HG03520 (cell line): ENCODE measurements at regions not wholly inside any gene's neighbourhood (a gene's known extent, or its start where the extent isn't known, plus 50 kb on each side); places are given as distances from the start of the nearest gene placed in this dataset.
"Not testable (repeated sequence)": the region's sequence is repeated elsewhere in the genome, so short reads cannot be mapped to it uniquely, and the experiment has no call there.

Experiments used
- ATAC-seq: cut with Tn5 transposase; IDR thresholded peaks from one replicate; pipeline ENCODE4 v1.9.1; 2021; ENCODE audit warnings: mild to moderate bottlenecking, moderate library complexity; ENCODE audit not compliant: unreplicated experiment

DNA sequence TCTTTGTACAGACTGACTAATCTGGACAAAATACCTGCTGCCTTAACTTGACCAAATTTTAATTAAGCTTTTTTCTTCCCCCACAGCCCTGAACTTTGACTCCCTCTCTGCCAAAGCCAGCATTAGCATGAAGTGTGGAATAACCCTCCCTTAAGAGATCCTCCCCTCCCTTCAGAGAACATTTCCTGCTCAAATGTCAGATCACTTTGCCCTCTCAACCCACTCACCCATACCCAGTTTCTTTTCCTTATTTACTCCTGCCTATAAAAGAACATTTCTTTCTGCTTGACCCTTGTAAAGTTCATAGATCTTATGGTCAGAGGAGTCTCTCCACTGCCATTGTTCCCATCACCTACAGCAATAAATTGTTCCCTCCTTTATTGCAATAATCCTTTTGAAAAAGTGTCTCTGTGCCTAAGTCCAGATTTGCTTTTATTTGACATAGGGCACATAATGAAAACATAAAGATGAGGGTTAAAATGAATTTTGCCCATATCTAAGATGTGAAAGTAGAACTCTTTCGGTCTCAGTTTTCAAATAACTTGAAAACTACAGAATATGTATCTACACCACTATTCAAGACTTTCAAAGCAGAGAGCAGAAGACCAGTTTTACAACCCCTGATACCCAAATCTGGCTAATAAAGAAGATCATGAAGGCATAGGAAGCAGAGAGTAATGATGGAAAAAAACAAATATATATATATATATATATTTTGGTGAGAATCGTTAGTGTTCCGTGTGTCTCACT lies 289.7 kb upstream of the ANXA10 start:
- ATAC-seq, result no peak

DNA sequence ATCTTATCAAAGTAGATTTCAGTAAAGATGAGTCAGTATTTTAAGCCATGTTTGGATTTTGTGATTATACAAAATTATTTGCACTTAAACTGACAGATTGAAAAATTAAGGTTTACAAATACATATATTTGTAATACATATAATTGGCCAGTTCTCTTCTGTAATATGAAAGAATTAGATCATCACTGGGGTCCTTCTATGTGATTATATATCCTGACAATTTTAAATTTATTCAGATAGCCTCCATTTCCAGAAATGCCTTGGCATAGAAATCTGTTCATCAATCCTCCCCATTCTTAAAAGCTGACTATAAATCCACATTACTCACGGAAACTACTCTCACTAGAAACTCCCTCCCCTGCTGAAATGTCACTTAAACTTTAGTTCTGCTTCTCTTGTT lies 280.4 kb upstream of the ANXA10 start:
- no peak for ATAC-seq

DNA sequence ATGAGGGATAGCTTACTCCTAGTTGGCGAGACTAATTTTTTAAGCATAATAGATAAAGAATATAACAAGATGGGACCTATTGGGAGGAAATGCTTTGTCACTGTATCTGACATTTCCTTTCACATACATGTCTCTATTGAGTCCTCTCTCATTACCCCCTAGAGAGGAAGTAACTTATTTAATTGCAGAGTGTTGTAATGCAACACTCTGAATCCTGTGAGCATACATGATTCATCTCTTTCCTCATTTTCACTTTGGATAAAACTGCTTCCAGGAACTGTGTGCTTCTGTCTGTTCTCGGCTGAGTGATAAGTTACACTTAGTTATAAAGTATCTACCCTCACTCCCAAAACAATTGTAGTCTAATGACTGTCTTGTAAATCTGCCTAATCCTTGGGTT lies 266.1 kb upstream of the ANXA10 start:
- ATAC-seq, result no peak

DNA sequence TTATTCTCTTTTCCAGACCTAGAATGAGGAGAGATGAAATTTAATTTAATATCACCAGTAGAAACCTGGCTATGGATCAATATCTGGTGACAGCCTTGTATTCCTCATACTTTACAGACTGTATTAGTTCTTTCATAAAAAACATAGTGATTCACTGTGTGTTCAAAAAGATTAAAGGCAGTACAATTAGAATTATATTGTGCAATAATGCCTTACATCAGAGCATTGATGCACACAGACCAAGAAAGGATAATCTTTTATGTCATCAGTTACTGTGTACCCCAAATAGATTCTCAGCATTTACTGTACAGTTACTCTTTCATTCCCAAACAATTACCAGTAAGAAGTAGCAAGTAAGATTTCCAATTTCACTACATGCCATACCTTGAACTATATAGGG lies 260.5 kb upstream of the ANXA10 start:
- ATAC-seq, result no peak

DNA sequence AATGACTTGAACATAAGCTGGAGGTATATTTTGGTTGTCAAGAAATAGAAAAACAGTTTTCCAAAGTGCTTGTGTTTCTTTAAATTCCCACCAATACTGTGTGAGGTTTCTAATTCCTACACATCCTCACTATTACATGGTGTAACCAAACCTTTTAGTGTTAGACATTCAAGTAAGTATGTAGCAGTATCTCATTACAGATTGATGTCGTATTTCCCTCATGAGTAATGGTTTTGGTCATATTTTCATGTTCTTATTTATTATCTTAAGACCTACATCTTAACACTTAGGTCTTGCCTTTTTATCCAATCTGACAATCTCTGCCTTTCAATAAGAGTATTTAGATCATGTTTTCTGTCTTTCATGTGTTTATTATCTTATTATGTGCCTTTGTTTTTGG lies 253.7 kb upstream of the ANXA10 start:
- no peak for ATAC-seq

DNA sequence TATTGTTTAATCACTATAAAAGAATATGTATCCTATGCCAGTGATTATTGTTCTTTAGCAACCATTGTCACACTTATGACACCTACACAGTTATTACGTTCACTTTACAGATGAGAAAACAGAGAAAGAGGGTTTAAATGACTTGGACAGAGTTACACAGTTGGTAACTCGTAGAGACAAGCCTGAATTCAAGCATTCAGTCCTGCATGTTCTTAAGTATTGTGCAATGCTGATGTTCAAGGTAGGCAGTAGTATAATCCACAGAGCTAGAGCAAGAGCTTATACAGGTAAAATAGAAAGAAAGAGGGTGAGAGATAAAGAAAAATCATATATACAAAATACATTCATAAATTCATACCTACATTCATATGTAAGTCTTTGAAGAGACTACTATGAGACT lies 249.8 kb upstream of the ANXA10 start:
- no peak for ATAC-seq

DNA sequence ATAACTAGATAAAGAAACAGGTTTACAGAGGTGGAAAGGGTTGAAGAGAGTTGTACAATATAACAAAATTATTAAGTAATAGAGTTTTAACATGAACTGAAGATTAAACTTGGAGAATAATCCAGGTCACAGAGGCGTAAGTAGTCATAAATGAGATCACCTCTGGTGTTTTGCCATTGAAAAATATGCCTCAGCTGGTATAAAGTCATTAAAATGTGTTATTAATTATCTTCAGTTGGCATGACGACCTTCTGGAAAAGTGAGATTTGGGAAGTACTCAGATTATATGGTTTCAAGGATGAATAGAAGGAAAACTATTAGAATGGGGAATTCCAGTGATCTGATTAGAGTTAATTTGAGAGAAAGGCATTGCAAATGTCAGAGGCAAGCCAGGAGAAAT lies 237.5 kb upstream of the ANXA10 start:
- no peak for ATAC-seq

DNA sequence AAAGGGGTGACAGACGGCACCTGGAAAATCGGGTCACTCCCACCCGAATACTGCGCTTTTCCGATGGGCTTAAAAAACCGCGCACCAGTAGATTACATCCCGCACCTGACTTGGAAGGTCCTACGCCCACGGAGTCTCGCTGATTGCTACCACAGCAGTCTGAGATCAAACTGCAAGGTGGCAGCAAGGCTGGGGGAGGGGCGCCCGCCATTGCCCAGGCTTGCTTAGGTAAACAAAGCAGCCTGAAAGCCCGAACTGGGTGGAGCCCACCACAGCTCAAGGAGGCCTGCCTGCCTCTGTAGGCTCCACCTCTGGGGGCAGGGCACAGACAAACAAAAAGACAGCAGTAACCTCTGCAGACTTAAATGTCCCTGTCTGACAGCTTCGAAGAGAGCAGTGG lies 234.2 kb upstream of the ANXA10 start:
- not testable (repeated sequence) for ATAC-seq

DNA sequence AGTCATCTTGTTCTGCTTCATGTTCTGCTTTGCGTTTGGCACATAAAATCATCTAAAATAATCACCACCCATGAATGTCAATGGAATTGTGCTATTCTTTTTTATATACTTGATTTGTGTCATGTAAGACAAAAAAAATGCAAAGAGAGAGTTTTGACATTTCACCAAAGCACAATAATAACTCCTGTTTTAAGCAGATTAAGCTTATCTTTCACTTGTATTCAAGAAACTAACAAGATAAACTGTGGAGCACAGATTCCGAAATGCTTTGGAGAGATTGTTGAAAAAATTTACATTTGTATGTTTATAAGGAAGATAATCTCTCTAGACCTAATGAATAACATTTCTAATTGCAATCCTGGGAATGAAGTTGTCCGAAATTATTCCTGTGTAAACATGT lies 225.1 kb upstream of the ANXA10 start:
- ATAC-seq, result no peak

DNA sequence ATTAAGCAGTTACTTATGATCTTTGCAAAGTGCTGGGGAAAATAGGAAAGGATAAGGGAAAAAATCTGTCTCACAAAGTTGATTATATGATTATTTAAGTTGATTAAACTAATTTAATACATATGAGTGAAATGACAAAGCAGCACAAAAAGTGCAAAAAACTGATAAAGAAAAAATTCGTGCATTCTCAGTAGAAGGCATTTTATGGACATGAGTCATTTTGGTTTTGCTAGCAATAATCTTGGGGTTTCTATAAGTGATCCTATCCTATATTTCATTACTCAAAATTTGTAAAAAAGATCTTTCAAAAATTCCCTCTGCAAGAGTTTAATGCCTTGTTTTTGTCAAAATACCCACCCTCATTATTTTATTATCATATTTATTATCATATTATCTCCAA lies 224.2 kb upstream of the ANXA10 start:
- no peak for ATAC-seq

DNA sequence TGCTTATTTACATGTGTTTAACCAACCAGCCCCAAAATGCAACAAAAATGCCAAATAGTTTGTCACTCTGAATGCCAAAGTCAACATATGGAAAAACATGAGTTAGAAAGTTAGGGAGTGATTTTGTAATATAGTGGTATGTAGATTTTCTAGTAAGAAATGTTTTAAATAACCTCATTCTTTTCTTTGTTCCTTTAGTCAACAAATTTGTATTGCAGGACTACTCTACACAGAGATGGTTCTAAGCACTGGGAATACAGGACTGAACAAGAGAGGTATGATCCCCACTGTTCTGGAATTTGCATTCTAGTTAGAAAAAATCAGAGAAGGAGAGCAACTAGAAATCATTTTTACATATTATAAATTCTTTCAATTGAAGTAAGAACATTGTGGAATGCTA lies 218.8 kb upstream of the ANXA10 start:
- no peak for ATAC-seq

DNA sequence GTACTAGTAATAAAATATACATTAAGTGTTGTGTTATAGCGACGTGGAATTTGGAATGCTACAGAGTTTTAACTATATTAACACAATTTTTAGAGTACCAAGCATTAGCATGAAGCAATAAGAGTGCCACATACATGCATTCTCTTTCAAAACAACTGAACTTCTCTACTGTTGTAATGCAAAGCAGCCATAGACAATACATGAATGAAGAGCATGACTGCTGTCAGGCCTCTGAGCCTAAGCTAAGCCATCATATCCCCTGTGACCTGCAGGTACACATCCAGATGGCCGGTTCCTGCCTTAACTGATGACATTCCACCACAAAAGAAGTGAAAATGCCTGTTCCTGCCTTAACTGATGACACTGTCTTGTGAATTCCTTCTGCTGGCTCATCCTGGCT lies 216.2 kb upstream of the ANXA10 start:
- ATAC-seq, result not testable (repeated sequence)

DNA sequence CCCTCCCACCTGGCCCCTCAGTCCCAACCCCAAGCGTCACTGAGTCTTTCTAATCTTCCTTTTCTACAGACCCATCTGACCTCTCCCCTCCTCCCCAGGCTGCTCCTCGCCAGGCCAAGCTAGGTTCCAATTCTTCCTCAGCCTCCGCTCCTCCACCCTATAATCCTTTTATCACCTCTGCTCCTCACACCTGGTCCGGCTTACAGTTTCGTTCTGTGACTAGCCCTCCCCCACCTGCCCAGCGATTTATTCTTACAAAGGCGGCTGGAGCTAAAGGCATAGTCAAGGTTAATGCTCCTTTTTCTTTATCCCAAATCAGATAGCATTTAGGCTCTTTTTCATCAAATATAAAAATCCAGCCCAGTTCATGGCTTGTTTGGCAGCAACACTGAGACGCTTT lies 214.5 kb upstream of the ANXA10 start:
- ATAC-seq, result not testable (repeated sequence)

DNA sequence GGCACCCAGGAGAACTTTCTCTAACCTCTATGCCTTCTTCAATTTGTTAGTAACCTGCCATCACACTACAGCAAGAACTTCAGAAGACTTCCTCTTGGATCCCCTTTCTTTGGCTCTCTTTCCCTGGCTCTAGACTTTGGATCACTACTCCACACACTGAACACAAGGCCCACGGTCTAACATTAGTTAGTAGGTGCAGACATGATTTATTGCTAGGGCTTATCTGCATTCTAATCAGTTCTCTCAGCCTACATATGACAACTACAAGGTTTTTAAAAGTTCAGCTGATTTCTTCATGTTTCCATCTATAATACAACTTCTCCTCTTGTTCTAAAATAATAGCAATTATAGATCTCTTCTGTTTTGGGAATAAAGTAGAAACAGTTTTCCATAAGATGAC lies 209.1 kb upstream of the ANXA10 start:
- ATAC-seq, result no peak

DNA sequence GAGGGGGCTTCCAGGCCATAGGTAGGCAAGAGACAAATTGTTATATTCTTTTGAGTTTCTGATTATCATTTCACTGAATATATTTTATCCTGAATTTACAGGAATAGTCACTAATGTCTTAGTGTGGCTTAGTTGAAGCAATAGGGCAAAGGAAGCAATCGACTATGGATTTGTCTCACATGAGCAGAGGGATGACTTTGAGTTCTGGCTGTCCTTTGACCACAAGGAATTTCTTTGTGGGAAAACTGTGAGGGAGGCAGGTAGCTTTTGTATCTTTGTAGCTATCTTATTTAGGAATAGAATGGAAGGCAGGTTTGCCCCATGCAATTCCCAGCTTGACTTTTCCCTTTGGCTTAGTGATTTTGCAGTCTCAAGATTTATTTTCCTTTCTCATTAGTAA lies 207.3 kb upstream of the ANXA10 start:
- ATAC-seq, result no peak

DNA sequence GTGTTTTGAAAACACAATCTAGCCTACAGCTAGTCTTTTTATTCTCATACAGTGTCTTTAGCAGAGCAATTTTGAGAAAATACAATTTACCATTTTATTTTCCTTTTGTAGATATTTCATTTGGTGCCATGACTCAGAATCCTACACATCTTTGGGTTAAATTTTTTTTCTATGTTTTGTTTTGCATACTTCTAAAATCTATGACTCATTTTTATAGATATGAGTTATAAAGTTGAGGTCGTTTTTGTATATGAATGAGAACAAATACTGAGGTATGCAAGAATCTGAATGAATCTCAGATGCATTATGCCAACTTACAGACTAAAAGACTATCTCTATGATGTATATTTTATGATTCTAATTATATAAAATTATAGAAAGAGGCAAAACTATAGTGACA lies 206.5 kb upstream of the ANXA10 start:
- ATAC-seq, result no peak

DNA sequence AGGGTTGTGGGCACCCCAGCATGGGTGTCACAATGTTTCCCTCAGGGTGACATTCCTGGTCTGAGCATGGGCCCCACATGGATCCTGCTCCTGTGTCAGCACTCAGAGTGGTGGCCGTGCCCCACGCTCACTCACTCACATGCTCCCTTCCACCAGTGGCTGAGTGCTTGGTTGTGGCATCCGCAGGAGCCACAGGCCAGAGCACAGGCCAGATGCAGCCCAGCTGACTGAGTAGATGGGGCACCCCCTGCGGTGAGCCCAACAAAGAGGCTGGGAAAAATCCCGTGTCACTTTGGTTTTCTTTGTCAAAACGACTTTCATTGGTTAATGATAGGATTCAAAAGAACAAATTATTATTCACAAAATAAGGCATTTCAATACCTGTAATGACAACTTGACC lies 204.6 kb upstream of the ANXA10 start:
- ATAC-seq, result no peak

DNA sequence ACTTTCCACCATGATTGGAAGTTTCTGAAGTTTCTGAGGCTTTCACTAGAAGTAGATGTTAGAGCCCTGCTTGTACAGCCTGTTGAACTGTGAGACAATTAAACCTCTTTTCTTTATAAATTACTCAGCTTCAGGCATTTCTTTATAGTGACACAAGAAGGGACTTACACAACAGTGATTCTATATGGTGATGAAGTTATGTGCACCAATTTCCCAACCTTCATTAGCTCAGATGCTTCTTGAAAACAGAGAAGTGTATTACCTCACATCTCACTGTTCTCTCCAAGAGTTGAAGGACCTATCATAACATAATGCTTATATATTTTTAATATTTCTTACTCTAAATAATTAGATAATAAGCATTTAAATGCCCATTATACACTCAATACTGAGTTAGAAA lies 202.1 kb upstream of the ANXA10 start:
- ATAC-seq, result no peak

DNA sequence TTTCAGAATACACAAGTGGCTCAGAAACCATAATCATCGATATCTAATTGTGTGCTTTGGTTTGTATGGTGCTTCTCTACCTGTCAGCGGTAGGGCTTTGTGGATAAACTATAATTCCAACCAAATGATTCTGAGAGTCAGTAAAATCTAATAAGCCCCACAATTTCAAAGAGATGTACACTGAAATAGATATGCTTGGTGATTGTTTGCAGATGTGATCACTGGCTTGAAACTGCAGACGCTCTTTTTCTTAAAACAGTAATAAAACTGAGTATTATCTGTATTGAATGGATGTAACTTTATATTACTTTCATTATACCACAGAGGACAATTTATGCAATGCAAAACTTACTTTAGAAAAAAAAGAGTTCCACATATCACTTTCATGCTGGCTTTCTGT lies 198.8 kb upstream of the ANXA10 start:
- ATAC-seq, result no peak

DNA sequence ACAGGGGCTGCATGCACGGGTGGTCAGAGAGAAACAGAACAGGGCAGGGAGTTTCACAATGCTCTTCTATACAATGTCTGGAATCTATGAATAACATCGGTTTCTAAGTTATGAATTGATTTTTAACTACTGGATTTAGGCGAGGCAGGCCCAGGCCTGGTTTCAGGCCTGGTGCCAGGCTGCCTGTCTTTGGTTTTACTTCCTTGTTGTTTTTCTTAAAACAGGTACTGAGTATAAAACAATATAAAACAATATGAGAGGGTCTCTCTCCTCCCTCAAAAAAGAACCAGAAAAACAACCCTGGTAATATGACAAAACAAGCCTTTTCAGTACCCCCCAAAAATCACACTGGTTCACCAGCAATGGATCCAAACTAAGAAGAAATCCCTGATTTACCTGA lies 196.1 kb upstream of the ANXA10 start:
- not testable (repeated sequence) for ATAC-seq

DNA sequence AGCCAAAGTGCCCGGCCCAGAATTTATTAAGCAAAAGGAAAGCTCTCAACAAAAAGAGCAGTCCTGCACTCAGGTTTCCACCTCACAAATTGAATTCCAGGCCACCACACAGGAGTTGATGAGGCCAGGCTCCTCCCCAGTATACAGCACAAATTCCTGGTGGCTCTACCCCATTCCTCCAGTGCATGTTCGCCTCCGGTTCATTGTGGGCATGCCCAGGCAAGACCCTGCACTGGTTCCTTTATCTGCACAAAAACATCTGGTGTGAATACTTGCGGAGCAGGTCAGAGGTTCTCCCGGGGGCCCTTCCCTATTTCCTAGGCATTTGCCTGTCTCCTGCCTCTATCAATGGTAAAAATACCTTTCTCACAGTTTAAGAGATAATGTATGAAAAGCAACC lies 195.2 kb upstream of the ANXA10 start:
- ATAC-seq, result no peak

DNA sequence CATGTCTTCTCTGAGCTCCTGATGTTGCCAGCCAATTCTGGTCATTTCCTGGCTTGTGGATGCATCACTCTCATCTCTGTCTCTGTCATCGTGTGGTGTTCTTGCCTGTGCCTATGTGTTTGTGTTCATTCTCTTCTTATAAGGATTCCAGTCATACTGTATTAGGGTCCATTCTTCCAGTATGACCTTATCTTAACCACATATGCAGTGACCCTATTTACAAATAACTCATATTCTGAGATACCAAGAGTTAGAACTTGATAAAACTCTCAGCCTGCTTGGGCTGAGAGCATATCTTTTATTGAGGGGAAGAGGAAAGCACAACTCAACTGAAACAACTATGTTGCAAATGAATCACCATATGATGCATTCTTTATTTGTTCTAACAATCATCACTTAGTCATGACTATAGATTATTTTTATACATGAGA lies 189.0 kb upstream of the ANXA10 start:
- ATAC-seq, result no peak

DNA sequence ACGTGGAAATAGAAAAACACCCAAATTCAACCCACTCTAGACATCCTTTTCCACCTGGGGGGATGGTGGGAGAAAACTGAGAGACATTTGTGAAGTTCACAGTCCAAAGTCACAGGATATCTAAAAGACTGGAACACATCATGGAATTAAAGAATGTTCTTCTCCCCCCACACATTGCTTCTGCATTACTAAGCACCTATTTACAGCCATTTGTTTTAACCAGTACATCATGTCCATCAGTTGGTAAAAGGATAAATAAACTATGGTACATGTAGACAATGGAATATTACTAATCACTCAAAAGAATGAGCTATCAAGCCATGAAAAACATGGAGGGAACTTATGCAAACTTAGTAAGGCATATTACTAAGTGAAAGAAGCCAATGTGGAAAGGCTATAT lies 185.5 kb upstream of the ANXA10 start:
- ATAC-seq, result no peak
